ENCODE measurements at regions not wholly inside any gene's neighbourhood (a gene's known extent, or its start where the extent isn't known, plus 50 kb on each side); places are given as distances from the start of the nearest gene placed in this dataset.
A peak's percentile ranks its signal among the peaks of the same experiment; 100 is the strongest.

GRCh38 chrX:113759422-113759821, 824.5 kb upstream of the HTR2C start:
- no peak for DNase-seq
- TF ChIP-seq, protein P1, sequence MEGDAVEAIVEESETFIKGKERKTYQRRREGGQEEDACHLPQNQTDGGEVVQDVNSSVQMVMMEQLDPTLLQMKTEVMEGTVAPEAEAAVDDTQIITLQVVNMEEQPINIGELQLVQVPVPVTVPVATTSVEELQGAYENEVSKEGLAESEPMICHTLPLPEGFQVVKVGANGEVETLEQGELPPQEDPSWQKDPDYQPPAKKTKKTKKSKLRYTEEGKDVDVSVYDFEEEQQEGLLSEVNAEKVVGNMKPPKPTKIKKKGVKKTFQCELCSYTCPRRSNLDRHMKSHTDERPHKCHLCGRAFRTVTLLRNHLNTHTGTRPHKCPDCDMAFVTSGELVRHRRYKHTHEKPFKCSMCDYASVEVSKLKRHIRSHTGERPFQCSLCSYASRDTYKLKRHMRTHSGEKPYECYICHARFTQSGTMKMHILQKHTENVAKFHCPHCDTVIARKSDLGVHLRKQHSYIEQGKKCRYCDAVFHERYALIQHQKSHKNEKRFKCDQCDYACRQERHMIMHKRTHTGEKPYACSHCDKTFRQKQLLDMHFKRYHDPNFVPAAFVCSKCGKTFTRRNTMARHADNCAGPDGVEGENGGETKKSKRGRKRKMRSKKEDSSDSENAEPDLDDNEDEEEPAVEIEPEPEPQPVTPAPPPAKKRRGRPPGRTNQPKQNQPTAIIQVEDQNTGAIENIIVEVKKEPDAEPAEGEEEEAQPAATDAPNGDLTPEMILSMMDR (IDR thresholded peaks at IDR 0.05; ENCODE audit: unreplicated experiment): no peak
- Mint-ChIP-seq H3K27ac (ENCODE audit: unreplicated experiment) (no peak overlapping the region), H3K4me3 (ENCODE audit: low read depth, unreplicated experiment) (no peak overlapping the region), H3K9me3 (ENCODE audit: low read depth, unreplicated experiment) (peaks cover 2% of the 10 kb centered on the region), H3K27me3 (ENCODE audit: unreplicated experiment) (no peaks in the 10 kb centered on the region), H3K36me3 (ENCODE audit: insufficient read depth, unreplicated experiment) (no peaks in the 10 kb centered on the region), H3K4me1 (ENCODE audit: low read depth, unreplicated experiment) (no peaks in the 10 kb centered on the region)
- no TSS peak for BruUV-seq (replicated peaks)
- intact Hi-C loops (cut with micrococcal nuclease; ENCODE audit: unreplicated experiment): no loop called here
- CTCF ChIA-PET: no interaction called here

- no peak overlapping the region for H3K4me3 Mint-ChIP-seq (ENCODE audit: low read depth, unreplicated experiment)
Measured at GRCh38 chrX:113747274-113747973, 836.5 kb upstream of the HTR2C start.

DNA sequence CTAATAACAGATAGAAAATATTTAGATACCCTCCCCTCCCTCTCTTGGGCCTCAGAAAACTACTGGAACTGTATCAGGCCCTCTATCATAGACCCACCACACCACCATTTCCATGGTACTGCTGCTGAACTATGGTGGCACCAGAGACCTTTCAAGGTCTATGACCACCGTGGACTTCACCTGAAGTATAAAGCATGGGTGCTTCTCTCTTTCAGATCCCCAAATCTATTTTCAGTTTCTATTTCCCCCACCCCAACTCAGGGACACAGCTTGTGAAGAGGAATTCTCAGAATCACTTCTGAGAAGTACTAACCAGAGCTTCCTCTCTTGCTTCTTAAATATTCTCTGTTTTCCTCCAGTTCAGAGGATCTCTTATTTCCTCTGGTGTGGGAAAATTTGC, 840.8 kb upstream of the HTR2C start:
- no peaks in the 10 kb centered on the region for H3K27me3 Mint-ChIP-seq (ENCODE audit: unreplicated experiment)
- no peak for DNase-seq
- TF ChIP-seq, protein P1 (IDR thresholded peaks at IDR 0.05; ENCODE audit: unreplicated experiment): no peak
- H3K27ac Mint-ChIP-seq (ENCODE audit: unreplicated experiment): no peak overlapping the region
- intact Hi-C loops (cut with micrococcal nuclease; ENCODE audit: unreplicated experiment): loop anchor here (5.0 kb wide), 1 partner anchor 481 kb away; no protein-coding TSS in a partner anchor
- no TSS peak for BruUV-seq (replicated peaks)
- CTCF ChIA-PET: no interaction called here
- no peaks in the 10 kb centered on the region for H3K9me3 Mint-ChIP-seq (ENCODE audit: low read depth, unreplicated experiment)
- no peaks in the 10 kb centered on the region for H3K4me1 Mint-ChIP-seq (ENCODE audit: low read depth, unreplicated experiment)
- no peak overlapping the region for H3K4me3 Mint-ChIP-seq (ENCODE audit: low read depth, unreplicated experiment)
- H3K36me3 Mint-ChIP-seq (ENCODE audit: insufficient read depth, unreplicated experiment): no peaks in the 10 kb centered on the region

More at GRCh38 chrX:113747274-113747973, 836.5 kb upstream of the HTR2C start:
- TF ChIP-seq, protein P1 (IDR thresholded peaks at IDR 0.05; ENCODE audit: unreplicated experiment): no peak
- Mint-ChIP-seq H3K27ac (ENCODE audit: unreplicated experiment) (no peak overlapping the region), H3K4me1 (ENCODE audit: low read depth, unreplicated experiment) (no peaks in the 10 kb centered on the region), H3K9me3 (ENCODE audit: low read depth, unreplicated experiment) (peaks cover 4% of the 10 kb centered on the region), H3K36me3 (ENCODE audit: insufficient read depth, unreplicated experiment) (no peaks in the 10 kb centered on the region), H3K27me3 (ENCODE audit: unreplicated experiment) (no peaks in the 10 kb centered on the region)
- intact Hi-C loops (cut with micrococcal nuclease; ENCODE audit: unreplicated experiment): no loop called here
- no peak for DNase-seq
- no TSS peak for BruUV-seq (replicated peaks)
- CTCF ChIA-PET: no interaction called here

DNA sequence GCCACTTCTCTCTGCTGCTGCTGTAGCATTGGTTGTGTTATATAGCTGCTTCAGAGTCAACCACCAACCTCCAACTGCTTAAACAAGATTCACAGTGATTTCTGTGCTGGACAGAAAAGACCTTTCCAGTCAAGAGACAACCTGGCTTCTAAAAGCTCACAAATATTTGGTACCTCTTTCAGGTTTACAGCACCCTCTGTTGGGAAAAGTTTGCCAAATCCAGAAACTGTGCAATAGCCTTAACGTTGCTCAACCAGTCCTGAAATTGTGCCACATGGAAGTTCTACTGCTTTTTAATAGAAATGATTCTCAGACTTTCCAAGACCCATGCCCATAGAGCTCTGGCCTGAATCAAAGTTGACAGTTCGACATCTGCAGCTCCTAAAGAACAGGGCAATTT, 842.1 kb upstream of the HTR2C start:
- no peaks in the 10 kb centered on the region for H3K27me3 Mint-ChIP-seq (ENCODE audit: unreplicated experiment)
- TF ChIP-seq, protein P1 (IDR thresholded peaks at IDR 0.05; ENCODE audit: unreplicated experiment): no peak
- peak; percentile 7 for DNase-seq
- no peaks in the 10 kb centered on the region for H3K36me3 Mint-ChIP-seq (ENCODE audit: insufficient read depth, unreplicated experiment)
- CTCF ChIA-PET: interaction anchor here (1.3 kb wide), 1 partner anchor 481 kb away, joined by 6 read pairs; no protein-coding TSS in a partner anchor
- no peaks in the 10 kb centered on the region for H3K9me3 Mint-ChIP-seq (ENCODE audit: low read depth, unreplicated experiment)
- no peaks in the 10 kb centered on the region for H3K4me1 Mint-ChIP-seq (ENCODE audit: low read depth, unreplicated experiment)
- no peak overlapping the region for H3K27ac Mint-ChIP-seq (ENCODE audit: unreplicated experiment)
- no TSS peak for BruUV-seq (replicated peaks)
- H3K4me3 Mint-ChIP-seq (ENCODE audit: low read depth, unreplicated experiment): no peak overlapping the region
- intact Hi-C loops (cut with micrococcal nuclease; ENCODE audit: unreplicated experiment): loop anchor here (5.0 kb wide), 1 partner anchor 479 kb away; no protein-coding TSS in a partner anchor

All from Calu3 (cell line).